ENCODE measurements at regions not wholly inside any gene's neighbourhood (a gene's known extent, or its start where the extent isn't known, plus 50 kb on each side); places are given as distances from the start of the nearest gene placed in this dataset.

GRCh38 chr2:43109261-43109743, 117.1 kb downstream of the ZFP36L2 start:
- TF ChIP-seq CTCF (conservative IDR thresholded peaks at IDR 0.05; ENCODE audit: control insufficient read depth, insufficient read depth, low read depth, low read length) = no peak

GRCh38 chr2:43107679-43108078, 118.7 kb downstream of the ZFP36L2 start:
- no peak overlapping the region for H3K4me3 ChIP-seq (ENCODE audit: control insufficient read depth, low read depth, low read length)
- no peak for DNase-seq (ENCODE audit: low read depth)
- no peak for TF ChIP-seq CTCF (conservative IDR thresholded peaks at IDR 0.05; ENCODE audit: control insufficient read depth, insufficient read depth, low read depth, low read length)

More at GRCh38 chr2:43109261-43109743, 117.1 kb downstream of the ZFP36L2 start:
- no peak for DNase-seq (ENCODE audit: low read depth)
- no peak overlapping the region for H3K4me3 ChIP-seq (ENCODE audit: control insufficient read depth, low read depth, low read length)

- TF ChIP-seq CTCF (conservative IDR thresholded peaks at IDR 0.05; ENCODE audit: control insufficient read depth, insufficient read depth, low read depth, low read length) = no peak
- no peak for DNase-seq (ENCODE audit: low read depth)
- H3K4me3 ChIP-seq (ENCODE audit: control insufficient read depth, low read depth, low read length) = no peak overlapping the region
These were observed 119.6 kb downstream of the ZFP36L2 start for GRCh38 chr2:43106559-43107527.

GRCh38 chr2:43105586-43106558, 120.5 kb downstream of the ZFP36L2 start:
- no peak overlapping the region for H3K4me3 ChIP-seq (ENCODE audit: control insufficient read depth, low read depth, low read length)
- peak; percentile 59 for DNase-seq (ENCODE audit: low read depth)
- peak; percentile 37 for TF ChIP-seq CTCF (conservative IDR thresholded peaks at IDR 0.05; ENCODE audit: control insufficient read depth, insufficient read depth, low read depth, low read length)

- TF ChIP-seq CTCF (conservative IDR thresholded peaks at IDR 0.05; ENCODE audit: control insufficient read depth, insufficient read depth, low read depth, low read length) = no peak
- no peak overlapping the region for H3K4me3 ChIP-seq (ENCODE audit: control insufficient read depth, low read depth, low read length)
- no peak for DNase-seq (ENCODE audit: low read depth)
These were observed 121.6 kb downstream of the ZFP36L2 start for GRCh38 chr2:43104763-43105162.

- TF ChIP-seq CTCF (conservative IDR thresholded peaks at IDR 0.05; ENCODE audit: control insufficient read depth, insufficient read depth, low read depth, low read length) = no peak
- H3K4me3 ChIP-seq (ENCODE audit: control insufficient read depth, low read depth, low read length) = no peak overlapping the region
- no peak for DNase-seq (ENCODE audit: low read depth)
These were observed 122.3 kb downstream of the ZFP36L2 start for GRCh38 chr2:43104106-43104505.

Measured in fibroblast of mammary gland (primary cell).